ENCODE measurements at regions not wholly inside any gene's neighbourhood (a gene's known extent, or its start where the extent isn't known, plus 50 kb on each side); places are given as distances from the start of the nearest gene placed in this dataset.

DNA sequence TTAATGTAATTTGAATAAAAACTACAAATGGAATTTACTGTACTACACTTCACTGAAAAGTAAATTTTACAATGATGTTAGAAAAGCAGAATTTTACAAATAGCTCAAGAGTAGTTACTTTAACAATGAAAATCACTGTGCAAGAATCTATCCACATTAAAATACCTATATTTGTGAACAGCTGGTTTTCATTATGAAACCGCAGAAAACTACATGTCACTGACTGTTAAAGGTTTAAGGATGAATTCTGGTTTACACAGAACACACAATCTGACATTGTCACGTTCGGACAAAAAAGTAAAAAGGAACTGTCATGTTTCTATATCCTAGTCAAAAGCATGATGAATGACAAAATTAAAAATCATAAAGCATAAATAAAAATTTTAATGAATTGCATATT, 415.3 kb upstream of the PRKCQ start (continued):
- TF ChIP-seq RBM14 (IDR thresholded peaks at IDR 0.05; ENCODE audit: borderline replicate concordance, insufficient read depth, low read depth, low read length) = no peak
- no peak for TF ChIP-seq JUNB (CRISPR knock-in tag; conservative IDR thresholded peaks at IDR 0.05)
- no peak for TF ChIP-seq DNMT1 (IDR thresholded peaks at IDR 0.05)
- TF ChIP-seq ZC3H8 (IDR thresholded peaks at IDR 0.05) = no peak
- TF ChIP-seq KDM2B (CRISPR knock-in tag; IDR thresholded peaks at IDR 0.05) = no peak
- TF ChIP-seq STAG1 (CRISPR knock-in tag; IDR thresholded peaks at IDR 0.05; ENCODE audit: borderline replicate concordance) = no peak
- no peak for TF ChIP-seq HDAC3 (IDR thresholded peaks at IDR 0.05; ENCODE audit: borderline replicate concordance, partially characterized antibody)

DNA sequence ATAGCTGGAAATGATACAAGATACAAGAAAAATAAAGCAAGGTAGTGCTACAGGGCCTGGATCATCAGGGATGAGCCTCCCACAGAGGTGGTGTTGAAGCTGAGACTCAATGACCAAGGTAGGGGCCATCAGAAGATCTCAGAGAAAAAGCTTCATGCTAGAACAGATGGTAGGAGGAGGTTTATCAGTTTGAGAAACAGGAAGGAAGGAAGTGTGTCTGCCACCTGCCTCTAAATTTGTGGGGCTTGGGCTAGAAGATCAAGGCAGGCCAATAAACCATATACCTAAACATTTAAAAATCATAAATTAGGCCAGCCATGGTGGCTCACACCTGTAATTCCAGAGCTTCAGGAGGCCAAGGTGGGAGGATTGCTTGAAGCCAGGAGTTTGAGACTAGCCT, 410.8 kb upstream of the PRKCQ start:
- Histone ChIP-seq H3K4me2 (ENCODE audit: insufficient read depth, low read length) (no peak overlapping the region), H3K4me1 (replicated peaks in 1 of 2; ENCODE audit: control insufficient read depth in 2 of 2, insufficient read depth in 2 of 2, low read length in 2 of 2) (peaks cover 4 to 11% of the 10 kb centered on the region in 2 experiments; a peak in 4 of 5 replicates), H3K4me3 (no peak overlapping the region), H3K9ac (ENCODE audit: insufficient read depth in 1 of 2, low read depth in 2 of 2, low read length in 2 of 2) (no peak overlapping the region), H4K20me1 (replicated peaks; ENCODE audit: control insufficient read depth, insufficient read depth, low read length) (no peaks in the 10 kb centered on the region), H2AFZ (ENCODE audit: low read depth, low read length) (peak overlapping the region; percentile 38; the same call in 1 of the 2 replicates), H3K9me1 (ENCODE audit: control insufficient read depth, insufficient read depth, low read length) (no peaks in the 10 kb centered on the region), H3K36me3 (ENCODE audit: control insufficient read depth, insufficient read depth, low read length) (no peaks in the 10 kb centered on the region), H3K27ac (ENCODE audit: extremely low read depth, low read depth, low read length) (no peak overlapping the region), H3K9me3 (replicated peaks; ENCODE audit: control insufficient read depth, insufficient read depth, low read depth, low read length) (no peaks in the 10 kb centered on the region), H3K79me2 (ENCODE audit: control insufficient read depth, insufficient read depth, low read length) (no peaks in the 10 kb centered on the region), H3K27me3 (ENCODE audit: control insufficient read depth in 2 of 2, insufficient read depth in 2 of 2, low read length in 2 of 2) (no peaks in the 10 kb centered on the region)
- ChIA-PET CTCF (ENCODE audit: low intra/inter-chr PET ratio) (no interaction called here), POLR2A (no interaction called here)
- in situ Hi-C loops (cut with MboI) (no loop called here), intact Hi-C loops (cut with micrococcal nuclease) (no loop called here)
- FAIRE-seq (no peak), DNase-seq (ENCODE audit: extremely low read depth in 1 of 4, low spot score in 3 of 4) (no peak), ATAC-seq (no peak)
- TF ChIP-seq NR4A1 (CRISPR knock-in tag; IDR thresholded peaks at IDR 0.05) (no peak), NR4A1 (tag; IDR thresholded peaks at IDR 0.05) (no peak), NCOA6 (IDR thresholded peaks at IDR 0.05) (no peak), ZNF124 (CRISPR knock-in tag; IDR thresholded peaks at IDR 0.05) (no peak)
- TF ChIP-seq, protein P1, sequence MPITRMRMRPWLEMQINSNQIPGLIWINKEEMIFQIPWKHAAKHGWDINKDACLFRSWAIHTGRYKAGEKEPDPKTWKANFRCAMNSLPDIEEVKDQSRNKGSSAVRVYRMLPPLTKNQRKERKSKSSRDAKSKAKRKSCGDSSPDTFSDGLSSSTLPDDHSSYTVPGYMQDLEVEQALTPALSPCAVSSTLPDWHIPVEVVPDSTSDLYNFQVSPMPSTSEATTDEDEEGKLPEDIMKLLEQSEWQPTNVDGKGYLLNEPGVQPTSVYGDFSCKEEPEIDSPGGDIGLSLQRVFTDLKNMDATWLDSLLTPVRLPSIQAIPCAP (CRISPR knock-in tag; IDR thresholded peaks at IDR 0.05; ENCODE audit: borderline replicate concordance) = no peak
- BruUV-seq (replicated peaks) = no TSS peak
